Kidney glomerular epithelial cell (primary cell): ENCODE measurements at regions not wholly inside any gene's neighbourhood (a gene's known extent, or its start where the extent isn't known, plus 50 kb on each side); places are given as distances from the start of the nearest gene placed in this dataset.
"Not testable (repeated sequence)": the region's sequence is repeated elsewhere in the genome, so short reads cannot be mapped to it uniquely, and the experiment has no call there.

Experiments used
- DNase-seq: peaks from one replicate; lab custom pipeline; 2025; lab: John Stamatoyannopoulos, UW

GRCh38 chr9:134546746-134547145 is 94.9 kb upstream of the COL5A1 start:
- no peak for DNase-seq

GRCh38 chr9:134547161-134548100 is 94.2 kb upstream of the COL5A1 start:
- no peak for DNase-seq

- DNase-seq: no peak
These were observed 93.4 kb upstream of the COL5A1 start for GRCh38 chr9:134548185-134548584.

- no peak for DNase-seq
These were observed 93.0 kb upstream of the COL5A1 start for GRCh38 chr9:134548618-134549017.

GRCh38 chr9:134549336-134549735 is 92.3 kb upstream of the COL5A1 start:
- no peak for DNase-seq

GRCh38 chr9:134550081-134550480 is 91.5 kb upstream of the COL5A1 start:
- not testable (repeated sequence) for DNase-seq

GRCh38 chr9:134550584-134550983 is 91.0 kb upstream of the COL5A1 start:
- no peak for DNase-seq

- DNase-seq: no peak
These were observed 90.4 kb upstream of the COL5A1 start for GRCh38 chr9:134551176-134551575.

- DNase-seq: peak; percentile 64
These were observed 89.8 kb upstream of the COL5A1 start for GRCh38 chr9:134551644-134552348.

GRCh38 chr9:134552349-134552990 is 89.1 kb upstream of the COL5A1 start:
- no peak for DNase-seq

GRCh38 chr9:134553061-134553891 is 88.3 kb upstream of the COL5A1 start:
- no peak for DNase-seq

- DNase-seq: no peak
These were observed 87.6 kb upstream of the COL5A1 start for GRCh38 chr9:134553996-134554372.

GRCh38 chr9:134554373-134555093 is 87.1 kb upstream of the COL5A1 start:
- no peak for DNase-seq

GRCh38 chr9:134555094-134555650 is 86.4 kb upstream of the COL5A1 start:
- DNase-seq: peak; percentile 65

- DNase-seq: no peak
These were observed 85.0 kb upstream of the COL5A1 start for GRCh38 chr9:134556531-134557068.

GRCh38 chr9:134557331-134557730 is 84.3 kb upstream of the COL5A1 start:
- DNase-seq: no peak

GRCh38 chr9:134558124-134558905 is 83.3 kb upstream of the COL5A1 start:
- DNase-seq: no peak

GRCh38 chr9:134559013-134559412 is 82.6 kb upstream of the COL5A1 start:
- no peak for DNase-seq

GRCh38 chr9:134560206-134560605 is 81.4 kb upstream of the COL5A1 start:
- no peak for DNase-seq

GRCh38 chr9:134560654-134561053 is 80.9 kb upstream of the COL5A1 start:
- no peak for DNase-seq
